HK-2 (cell line): ENCODE measurements at regions not wholly inside any gene's neighbourhood (a gene's known extent, or its start where the extent isn't known, plus 50 kb on each side); places are given as distances from the start of the nearest gene placed in this dataset.
"Not testable (repeated sequence)": the region's sequence is repeated elsewhere in the genome, so short reads cannot be mapped to it uniquely, and the experiment has no call there.

ENCODE experiments used
- DNase-seq: peaks from one replicate; pipeline ENCODE4 v3.0.0-alpha.2; 2018; ENCODE audit not compliant: unreplicated experiment

GRCh38 chr22:33139937-33140336 lies 81.8 kb upstream of the SYN3 start:
- no peak for DNase-seq

GRCh38 chr22:33138333-33138732 lies 80.2 kb upstream of the SYN3 start:
- not testable (repeated sequence) for DNase-seq

- DNase-seq, result no peak
Observed at GRCh38 chr22:33130473-33130872, 72.3 kb upstream of the SYN3 start.

GRCh38 chr22:33129621-33130020 lies 71.4 kb upstream of the SYN3 start:
- DNase-seq, result no peak

GRCh38 chr22:33126881-33127280 lies 68.7 kb upstream of the SYN3 start:
- no peak for DNase-seq

- no peak for DNase-seq
Observed at GRCh38 chr22:33124471-33124870, 66.3 kb upstream of the SYN3 start.

- not testable (repeated sequence) for DNase-seq
Observed at GRCh38 chr22:33122439-33122838, 64.3 kb upstream of the SYN3 start.

GRCh38 chr22:33119044-33119443 lies 60.9 kb upstream of the SYN3 start:
- no peak for DNase-seq

GRCh38 chr22:33117821-33118220 lies 59.6 kb upstream of the SYN3 start:
- no peak for DNase-seq

GRCh38 chr22:33116841-33117547 lies 58.8 kb upstream of the SYN3 start:
- peak; percentile 28 for DNase-seq

- no peak for DNase-seq
Observed at GRCh38 chr22:33114565-33114964, 56.4 kb upstream of the SYN3 start.

- DNase-seq, result no peak
Observed at GRCh38 chr22:33112580-33112979, 54.4 kb upstream of the SYN3 start.

- DNase-seq, result no peak
Observed at GRCh38 chr22:33111491-33111890, 53.3 kb upstream of the SYN3 start.

GRCh38 chr22:33110562-33111163 lies 52.5 kb upstream of the SYN3 start:
- no peak for DNase-seq

- no peak for DNase-seq
Observed at GRCh38 chr22:33109514-33110430, 51.6 kb upstream of the SYN3 start.

- DNase-seq, result no peak
Observed at GRCh38 chr22:33108037-33108436, 49.9 kb upstream of the SYN3 start.
